ENCODE measurements at regions not wholly inside any gene's neighbourhood (a gene's known extent, or its start where the extent isn't known, plus 50 kb on each side); places are given as distances from the start of the nearest gene placed in this dataset.

- Histone ChIP-seq H3K27me3 (ENCODE audit: control insufficient read depth, insufficient read depth, low read length) (no peaks in the 10 kb centered on the region), H3K4me3 (ENCODE audit: low read depth, low read length) (no peak overlapping the region), H3K9me3 (ENCODE audit: control insufficient read depth, insufficient read depth, low read length) (no peaks in the 10 kb centered on the region), H3K27ac (ENCODE audit: low read depth, low read length) (no peak overlapping the region)
- POLR2A ChIA-PET, result no interaction called here
- DNase-seq (ENCODE audit: low read depth, low spot score), result no peak
- CTCF ChIA-PET, result no interaction called here
- no peak for TF ChIP-seq CTCF (IDR thresholded peaks at IDR 0.05; ENCODE audit: low read depth, low read length)
These were observed 364.2 kb upstream of the PLSCR5 start for GRCh38 chr3:146969356-146969755.

GRCh38 chr3:146968204-146968651 is 363.1 kb upstream of the PLSCR5 start:
- Histone ChIP-seq H3K4me3 (ENCODE audit: low read depth, low read length) (peak overlapping the region; percentile 11), H3K27ac (ENCODE audit: low read depth, low read length) (peak overlapping the region; percentile 54), H3K27me3 (ENCODE audit: control insufficient read depth, insufficient read depth, low read length) (no peaks in the 10 kb centered on the region), H3K9me3 (ENCODE audit: control insufficient read depth, insufficient read depth, low read length) (no peaks in the 10 kb centered on the region)
- CTCF ChIA-PET, result no interaction called here
- DNase-seq (ENCODE audit: low read depth, low spot score), result peak; percentile 37
- no peak for TF ChIP-seq CTCF (IDR thresholded peaks at IDR 0.05; ENCODE audit: low read depth, low read length)
- POLR2A ChIA-PET, result no interaction called here

- no peaks in the 10 kb centered on the region for H3K9me3 ChIP-seq (ENCODE audit: control insufficient read depth, insufficient read depth, low read length)
- H3K27me3 ChIP-seq (ENCODE audit: control insufficient read depth, insufficient read depth, low read length), result no peaks in the 10 kb centered on the region
- TF ChIP-seq CTCF (IDR thresholded peaks at IDR 0.05; ENCODE audit: low read depth, low read length), result no peak
- ChIA-PET POLR2A (no interaction called here), CTCF (no interaction called here)
- no peak overlapping the region for H3K27ac ChIP-seq (ENCODE audit: low read depth, low read length)
- no peak for DNase-seq (ENCODE audit: low read depth, low spot score)
- no peak overlapping the region for H3K4me3 ChIP-seq (ENCODE audit: low read depth, low read length)
These were observed 362.6 kb upstream of the PLSCR5 start for GRCh38 chr3:146967783-146968182.

- ChIA-PET POLR2A (no interaction called here), CTCF (no interaction called here)
- Histone ChIP-seq H3K27me3 (ENCODE audit: control insufficient read depth, insufficient read depth, low read length) (no peaks in the 10 kb centered on the region), H3K9me3 (ENCODE audit: control insufficient read depth, insufficient read depth, low read length) (no peaks in the 10 kb centered on the region), H3K4me3 (ENCODE audit: low read depth, low read length) (no peak overlapping the region), H3K27ac (ENCODE audit: low read depth, low read length) (no peak overlapping the region)
- TF ChIP-seq CTCF (IDR thresholded peaks at IDR 0.05; ENCODE audit: low read depth, low read length), result no peak
- DNase-seq (ENCODE audit: low read depth, low spot score), result no peak
These were observed 361.0 kb upstream of the PLSCR5 start for GRCh38 chr3:146966124-146966523.

GRCh38 chr3:146953511-146953981 is 348.4 kb upstream of the PLSCR5 start:
- Histone ChIP-seq H3K27me3 (ENCODE audit: control insufficient read depth, insufficient read depth, low read length) (no peaks in the 10 kb centered on the region), H3K4me3 (ENCODE audit: low read depth, low read length) (no peak overlapping the region), H3K27ac (ENCODE audit: low read depth, low read length) (no peak overlapping the region), H3K9me3 (ENCODE audit: control insufficient read depth, insufficient read depth, low read length) (no peaks in the 10 kb centered on the region)
- ChIA-PET CTCF (no interaction called here), POLR2A (no interaction called here)
- DNase-seq (ENCODE audit: low read depth, low spot score), result no peak
- TF ChIP-seq CTCF (IDR thresholded peaks at IDR 0.05; ENCODE audit: low read depth, low read length), result no peak
